GM13977 (cell line): ENCODE measurements at regions not wholly inside any gene's neighbourhood (a gene's known extent, or its start where the extent isn't known, plus 50 kb on each side); places are given as distances from the start of the nearest gene placed in this dataset.

ENCODE experiments used
- DNase-seq: peaks from one replicate; pipeline ENCODE4 v3.0.0; 2012; ENCODE audit warnings: low spot score
- CTCF ChIP-seq: IDR thresholded peaks from 2 replicates; pipeline ENCODE4 v1.5.1; 2012; ENCODE audit warnings: mild to moderate bottlenecking, control low read depth; ENCODE audit not compliant: insufficient read depth; ENCODE audit errors: extremely low read depth, missing control alignments
- in situ Hi-C: fragments of 300-500 bp; cut with MboI; formaldehyde crosslinking; loops from one replicate; pipeline ENCODE4 v1.12.0; 2022; ENCODE audit warnings: low sequenced_read_pairs, low pct_unique_long_range_greater_than_20kb, mixed read lengths, inconsistent platforms; ENCODE audit not compliant: unreplicated experiment

GRCh38 chr3:21158861-21159542, 592.0 kb downstream of the ZNF385D start:
- no peak for DNase-seq
- TF ChIP-seq CTCF = no peak
- in situ Hi-C loops = no loop called here

GRCh38 chr3:21154911-21155310, 596.1 kb downstream of the ZNF385D start:
- in situ Hi-C loops = no loop called here
- no peak for DNase-seq
- no peak for TF ChIP-seq CTCF

GRCh38 chr3:21152555-21152954, 598.5 kb downstream of the ZNF385D start:
- no peak for TF ChIP-seq CTCF
- in situ Hi-C loops = no loop called here

GRCh38 chr3:21142949-21143348, 608.1 kb downstream of the ZNF385D start:
- no peak for DNase-seq
- TF ChIP-seq CTCF = no peak
- in situ Hi-C loops = no loop called here

More at GRCh38 chr3:21152555-21152954, 598.5 kb downstream of the ZNF385D start:
- no peak for DNase-seq

GRCh38 chr3:21142031-21142430, 609.0 kb downstream of the ZNF385D start:
- TF ChIP-seq CTCF = no peak
- DNase-seq = no peak
- in situ Hi-C loops = no loop called here

GRCh38 chr3:21140785-21141184, 610.2 kb downstream of the ZNF385D start:
- DNase-seq = no peak
- in situ Hi-C loops = no loop called here
- TF ChIP-seq CTCF = no peak
